ENCODE measurements at regions not wholly inside any gene's neighbourhood (a gene's known extent, or its start where the extent isn't known, plus 50 kb on each side); places are given as distances from the start of the nearest gene placed in this dataset.

DNA sequence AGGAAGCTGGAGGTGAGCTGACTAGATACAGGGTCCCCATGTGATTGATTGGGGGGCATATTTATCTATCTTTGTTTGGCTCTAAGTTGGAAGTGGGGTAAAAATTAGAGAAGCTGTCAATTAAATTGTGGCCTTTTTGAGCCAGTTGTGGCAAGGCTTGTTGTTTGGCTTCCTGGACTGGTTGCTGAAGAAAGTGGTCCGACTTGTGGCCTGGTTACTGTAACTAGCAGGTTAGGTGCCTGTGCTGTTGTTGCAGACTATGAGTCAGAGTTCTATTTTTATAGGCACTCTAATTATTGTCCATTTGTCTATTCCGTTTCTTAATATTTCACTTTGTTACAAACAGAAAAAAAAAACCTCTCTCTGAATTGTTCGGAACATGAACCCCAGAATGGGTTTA is 129.1 kb upstream of the CNTN6 start:
- TF ChIP-seq, protein P1, sequence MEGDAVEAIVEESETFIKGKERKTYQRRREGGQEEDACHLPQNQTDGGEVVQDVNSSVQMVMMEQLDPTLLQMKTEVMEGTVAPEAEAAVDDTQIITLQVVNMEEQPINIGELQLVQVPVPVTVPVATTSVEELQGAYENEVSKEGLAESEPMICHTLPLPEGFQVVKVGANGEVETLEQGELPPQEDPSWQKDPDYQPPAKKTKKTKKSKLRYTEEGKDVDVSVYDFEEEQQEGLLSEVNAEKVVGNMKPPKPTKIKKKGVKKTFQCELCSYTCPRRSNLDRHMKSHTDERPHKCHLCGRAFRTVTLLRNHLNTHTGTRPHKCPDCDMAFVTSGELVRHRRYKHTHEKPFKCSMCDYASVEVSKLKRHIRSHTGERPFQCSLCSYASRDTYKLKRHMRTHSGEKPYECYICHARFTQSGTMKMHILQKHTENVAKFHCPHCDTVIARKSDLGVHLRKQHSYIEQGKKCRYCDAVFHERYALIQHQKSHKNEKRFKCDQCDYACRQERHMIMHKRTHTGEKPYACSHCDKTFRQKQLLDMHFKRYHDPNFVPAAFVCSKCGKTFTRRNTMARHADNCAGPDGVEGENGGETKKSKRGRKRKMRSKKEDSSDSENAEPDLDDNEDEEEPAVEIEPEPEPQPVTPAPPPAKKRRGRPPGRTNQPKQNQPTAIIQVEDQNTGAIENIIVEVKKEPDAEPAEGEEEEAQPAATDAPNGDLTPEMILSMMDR (IDR thresholded peaks at IDR 0.05): no peak
- no peak for TF ChIP-seq POLR2A (IDR thresholded peaks at IDR 0.05)
